OCI-LY3 (cell line): ENCODE measurements at regions not wholly inside any gene's neighbourhood (a gene's known extent, or its start where the extent isn't known, plus 50 kb on each side); places are given as distances from the start of the nearest gene placed in this dataset.

Experiments
- H2AFZ ChIP-seq: fragments of 200-600, 300-600 bp; shearing (Covaris generic); 2 replicates; pipeline ENCODE4 v1.6.0; 2014; ENCODE audit warnings: antibody characterized with exemption, low read depth, low read length
- H3K27ac ChIP-seq: fragments of 200-600, 300-600 bp; sonication (generic); 2 replicates; pipeline ENCODE4 v1.5.1; 2014; ENCODE audit warnings: mild to moderate bottlenecking, low read length, moderate library complexity, mixed read lengths
- H3K27me3 ChIP-seq: fragments of 200-600, 300-600 bp; sonication (generic); 2 replicates; pipeline ENCODE4 v1.6.1; 2014; ENCODE audit warnings: low read depth, low read length, mixed read lengths
- H3K36me3 ChIP-seq: fragments of 200-600, 300-600 bp; sonication (generic); replicated peaks from 2 replicates; pipeline ENCODE3; 2014; ENCODE audit warnings: low read depth, low read length, mixed read lengths
- H3K4me1 ChIP-seq: fragments of 300-600, 200-600 bp; sonication (generic); 2 replicates; pipeline ENCODE4 v1.6.1; 2014; ENCODE audit warnings: low read length, mixed read lengths
- H3K4me2 ChIP-seq: fragments of 200-600, 300-600 bp; sonication (generic); 2 replicates; pipeline ENCODE4 v1.6.1; 2014; ENCODE audit warnings: low read length, mixed read lengths
- H3K4me3 ChIP-seq: fragments of 300-600, 200-600 bp; sonication (generic); 2 replicates; pipeline ENCODE4 v1.5.1; 2014; ENCODE audit warnings: antibody characterized with exemption, mild to moderate bottlenecking, low read length, moderate library complexity
- H3K79me2 ChIP-seq: fragments of 300-600, 200-600 bp; shearing (Covaris generic); 2 replicates; pipeline ENCODE4 v1.6.1; 2014; ENCODE audit warnings: mild to moderate bottlenecking, low read length, mixed read lengths
- H3K9ac ChIP-seq: fragments of 300-600, 200-600 bp; shearing (Covaris generic); 2 replicates; pipeline ENCODE4 v1.6.0; 2014; ENCODE audit warnings: mild to moderate bottlenecking, low read length, moderate library complexity
- H3K9me3 ChIP-seq: fragments of 200-600, 300-600 bp; shearing (Covaris generic); 2 replicates; pipeline ENCODE4 v1.6.1; 2014; ENCODE audit warnings: low read length, mixed read lengths; ENCODE audit not compliant: insufficient read depth
- H4K20me1 ChIP-seq: fragments of 200-600, 300-600 bp; sonication (generic); 2 replicates; pipeline ENCODE4 v1.6.1; 2016; ENCODE audit warnings: low read length, mixed read lengths; ENCODE audit not compliant: insufficient read depth
- EZH2phosphoT487 ChIP-seq: fragments of 200-600 bp; shearing (Covaris generic); IDR thresholded peaks from 2 replicates; pipeline ENCODE4 v1.6.1; 2018; ENCODE audit warnings: antibody characterized with exemption, mixed run types, low read depth
- TF ChIP-seq, protein P1 (sequence below): fragments of 200-600, 300-600 bp; sonication (generic); IDR thresholded peaks from 2 replicates; pipeline ENCODE4 v1.5.1; 2014; ENCODE audit warnings: antibody characterized with exemption, low read length, low read depth

DNA sequence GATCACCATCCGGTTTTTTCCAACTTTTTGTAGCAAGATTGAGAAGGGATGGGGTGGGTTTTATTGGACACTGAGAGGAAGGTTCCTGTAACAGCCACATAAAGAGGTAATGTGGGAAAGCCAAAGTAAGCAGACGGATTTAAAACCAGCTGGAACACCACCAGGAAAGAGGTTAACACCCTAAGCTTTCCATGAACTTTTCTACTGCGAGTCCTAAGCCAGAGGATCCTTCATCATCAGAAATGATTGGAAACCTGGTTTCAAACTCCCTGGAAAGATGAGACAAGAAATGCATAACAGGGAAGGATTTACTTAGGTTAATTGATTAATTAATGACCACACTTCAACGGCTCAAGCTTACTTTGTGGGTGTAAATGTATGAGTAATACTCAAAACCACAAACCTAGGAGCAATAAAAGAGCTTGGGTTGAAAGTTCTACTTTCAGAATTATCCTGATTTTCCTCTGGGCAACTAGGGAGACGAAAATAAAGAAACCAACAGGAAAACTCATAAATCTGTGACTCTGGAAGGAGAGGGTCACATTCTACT is 91.5 kb downstream of the COX18 start:
- H3K27me3 ChIP-seq, result no peaks in the 10 kb centered on the region
- no peak for TF ChIP-seq EZH2phosphoT487
- TF ChIP-seq, protein P1, sequence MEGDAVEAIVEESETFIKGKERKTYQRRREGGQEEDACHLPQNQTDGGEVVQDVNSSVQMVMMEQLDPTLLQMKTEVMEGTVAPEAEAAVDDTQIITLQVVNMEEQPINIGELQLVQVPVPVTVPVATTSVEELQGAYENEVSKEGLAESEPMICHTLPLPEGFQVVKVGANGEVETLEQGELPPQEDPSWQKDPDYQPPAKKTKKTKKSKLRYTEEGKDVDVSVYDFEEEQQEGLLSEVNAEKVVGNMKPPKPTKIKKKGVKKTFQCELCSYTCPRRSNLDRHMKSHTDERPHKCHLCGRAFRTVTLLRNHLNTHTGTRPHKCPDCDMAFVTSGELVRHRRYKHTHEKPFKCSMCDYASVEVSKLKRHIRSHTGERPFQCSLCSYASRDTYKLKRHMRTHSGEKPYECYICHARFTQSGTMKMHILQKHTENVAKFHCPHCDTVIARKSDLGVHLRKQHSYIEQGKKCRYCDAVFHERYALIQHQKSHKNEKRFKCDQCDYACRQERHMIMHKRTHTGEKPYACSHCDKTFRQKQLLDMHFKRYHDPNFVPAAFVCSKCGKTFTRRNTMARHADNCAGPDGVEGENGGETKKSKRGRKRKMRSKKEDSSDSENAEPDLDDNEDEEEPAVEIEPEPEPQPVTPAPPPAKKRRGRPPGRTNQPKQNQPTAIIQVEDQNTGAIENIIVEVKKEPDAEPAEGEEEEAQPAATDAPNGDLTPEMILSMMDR, result no peak
- H3K4me1 ChIP-seq, result no peaks in the 10 kb centered on the region
- H3K27ac ChIP-seq, result no peak overlapping the region
- no peak overlapping the region for H3K9ac ChIP-seq
- H3K9me3 ChIP-seq, result no peaks in the 10 kb centered on the region
- H4K20me1 ChIP-seq, result no peaks in the 10 kb centered on the region
- H3K4me2 ChIP-seq, result no peak overlapping the region
- no peaks in the 10 kb centered on the region for H3K79me2 ChIP-seq
- H2AFZ ChIP-seq, result no peak overlapping the region
- H3K4me3 ChIP-seq, result no peak overlapping the region
- no peaks in the 10 kb centered on the region for H3K36me3 ChIP-seq

DNA sequence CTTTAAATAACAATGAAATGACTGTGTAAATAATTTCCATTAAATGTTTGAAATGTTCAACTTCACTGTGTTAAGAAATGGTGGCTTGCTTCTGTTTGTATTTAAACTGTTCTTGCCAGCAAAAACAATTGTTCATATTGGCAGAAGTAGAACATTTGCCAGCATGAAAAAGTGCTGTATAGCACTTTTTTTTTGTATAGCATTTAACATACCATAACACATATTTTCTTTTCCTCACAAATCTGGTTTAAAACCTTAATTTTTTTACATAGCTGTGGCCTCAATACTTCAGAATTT is 94.1 kb downstream of the COX18 start:
- no peaks in the 10 kb centered on the region for H4K20me1 ChIP-seq
- H3K27ac ChIP-seq, result no peak overlapping the region
- H2AFZ ChIP-seq, result no peak overlapping the region
- no peaks in the 10 kb centered on the region for H3K36me3 ChIP-seq
- no peaks in the 10 kb centered on the region for H3K4me1 ChIP-seq
- no peaks in the 10 kb centered on the region for H3K79me2 ChIP-seq
- H3K9me3 ChIP-seq, result no peaks in the 10 kb centered on the region
- H3K4me3 ChIP-seq, result no peak overlapping the region
- no peak overlapping the region for H3K9ac ChIP-seq
- no peak overlapping the region for H3K4me2 ChIP-seq
- H3K27me3 ChIP-seq, result no peaks in the 10 kb centered on the region
- TF ChIP-seq, protein P1, result no peak
- TF ChIP-seq EZH2phosphoT487, result no peak

DNA sequence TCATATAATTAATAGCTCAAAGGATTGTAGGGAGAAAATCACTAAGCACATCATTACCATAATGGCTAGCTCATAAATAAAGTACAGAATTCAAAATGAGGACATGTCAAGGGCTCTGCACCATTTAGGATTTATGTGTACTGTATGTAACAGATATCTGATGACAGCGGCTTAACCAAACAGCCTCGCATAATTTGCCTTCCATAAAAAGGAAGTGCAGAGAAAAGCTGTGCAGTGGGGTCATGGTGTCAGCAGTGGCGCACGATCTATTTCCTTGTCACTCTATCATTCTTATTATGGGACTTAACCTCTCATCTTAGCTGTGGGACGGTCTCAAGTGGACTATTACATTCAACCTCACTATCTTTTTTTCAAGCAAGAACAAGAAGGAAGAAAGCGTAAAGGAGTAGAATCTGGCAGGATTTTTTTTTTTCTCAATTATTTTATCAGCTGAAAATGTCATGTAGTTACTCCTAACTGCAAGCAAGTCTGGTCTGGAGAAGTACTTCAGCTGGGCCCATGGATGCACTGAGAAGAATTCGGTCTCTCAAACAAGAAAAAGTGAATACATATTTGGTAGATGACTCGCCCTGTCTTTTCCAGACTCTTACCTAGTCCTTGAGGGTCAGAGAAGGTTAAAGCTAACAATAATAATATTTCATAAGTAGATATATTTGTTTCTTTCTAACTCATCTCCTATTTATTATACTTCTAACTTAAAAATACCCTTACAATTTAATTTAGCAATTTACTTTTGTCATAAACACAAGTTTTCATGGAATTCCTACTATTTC is 94.6 kb downstream of the COX18 start:
- H3K4me3 ChIP-seq, result no peak overlapping the region

DNA sequence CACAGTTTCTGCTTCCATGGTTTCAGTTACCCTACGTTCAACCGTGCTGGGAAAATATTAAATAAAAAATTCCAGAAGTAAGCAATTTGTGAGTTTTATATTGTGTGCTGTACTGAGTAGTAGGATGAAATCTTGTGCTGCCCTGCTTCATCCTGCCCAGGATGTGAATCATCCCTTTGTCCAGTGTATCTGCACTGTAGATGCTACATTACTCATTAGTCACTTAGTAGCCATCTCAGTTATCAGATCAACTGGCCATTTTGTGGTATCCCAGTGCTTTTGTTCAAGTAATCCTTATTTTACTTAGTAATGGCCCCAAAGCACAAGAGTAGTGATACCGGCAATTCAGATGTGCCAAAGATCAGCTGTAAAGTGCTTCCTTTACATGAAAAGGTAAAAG is 97.9 kb downstream of the COX18 start:
- H3K9me3 ChIP-seq, result no peaks in the 10 kb centered on the region
- no peaks in the 10 kb centered on the region for H3K36me3 ChIP-seq
- TF ChIP-seq EZH2phosphoT487, result no peak
- TF ChIP-seq, protein P1, result no peak
- H2AFZ ChIP-seq, result no peak overlapping the region
- H3K4me1 ChIP-seq, result no peaks in the 10 kb centered on the region
- H4K20me1 ChIP-seq, result no peaks in the 10 kb centered on the region
- H3K4me2 ChIP-seq, result no peak overlapping the region
- no peak overlapping the region for H3K9ac ChIP-seq
- H3K79me2 ChIP-seq, result no peaks in the 10 kb centered on the region
- no peak overlapping the region for H3K27ac ChIP-seq
- no peak overlapping the region for H3K4me3 ChIP-seq
- H3K27me3 ChIP-seq, result no peaks in the 10 kb centered on the region

More for the DNA sequence above, 94.6 kb downstream of the COX18 start:
- Histone ChIP-seq H4K20me1 (no peaks in the 10 kb centered on the region), H3K27me3 (no peaks in the 10 kb centered on the region), H2AFZ (peak overlapping the region; percentile 69; the same call in 1 of the 2 replicates), H3K9me3 (no peaks in the 10 kb centered on the region), H3K9ac (no peak overlapping the region), H3K79me2 (no peaks in the 10 kb centered on the region), H3K4me2 (peak overlapping the region; percentile 22), H3K36me3 (no peaks in the 10 kb centered on the region), H3K27ac (no peak overlapping the region), H3K4me1 (no peaks in the 10 kb centered on the region)
- no peak for TF ChIP-seq EZH2phosphoT487
- TF ChIP-seq, protein P1, result no peak
